NT2/D1 (cell line): ENCODE measurements at regions not wholly inside any gene's neighbourhood (a gene's known extent, or its start where the extent isn't known, plus 50 kb on each side); places are given as distances from the start of the nearest gene placed in this dataset.

Experiments used
- DNase-seq: peaks from one replicate; pipeline ENCODE4 v3.0.0-alpha.2; 2011; ENCODE audit warnings: low read depth, low spot score
- H3K27me3 ChIP-seq: 2 replicates; pipeline ENCODE4 v1.6.0; 2011; ENCODE audit warnings: mild to moderate bottlenecking; ENCODE audit not compliant: insufficient read length, insufficient read depth
- H3K36me3 ChIP-seq: 2 replicates; pipeline ENCODE4 v1.6.1; 2011; ENCODE audit warnings: mild to moderate bottlenecking, low read length, mixed read lengths; ENCODE audit not compliant: insufficient read depth, insufficient read length
- H3K4me1 ChIP-seq: 2 replicates; pipeline ENCODE4 v1.5.1; 2011; ENCODE audit not compliant: insufficient read depth, insufficient read length
- H3K4me3 ChIP-seq: 2 replicates; pipeline ENCODE4 v1.5.1; 2011; ENCODE audit warnings: low read depth; ENCODE audit not compliant: insufficient read length
- H3K9ac ChIP-seq: 2 replicates; pipeline ENCODE4 v1.6.0; 2011; ENCODE audit warnings: low read depth; ENCODE audit not compliant: insufficient read length
- H3K9me3 ChIP-seq: 2 replicates; pipeline ENCODE4 v1.5.1; 2011; ENCODE audit warnings: mild to moderate bottlenecking, low read length; ENCODE audit not compliant: insufficient read depth
- SUZ12 ChIP-seq: IDR thresholded peaks from 2 replicates; pipeline ENCODE4 v1.6.1; 2011; ENCODE audit not compliant: insufficient read length, insufficient read depth; ENCODE audit errors: extremely low read depth
- YY1 ChIP-seq: IDR thresholded peaks from 2 replicates; pipeline ENCODE4 v1.6.1; 2011; ENCODE audit not compliant: insufficient read length, insufficient read depth
- ZNF274 ChIP-seq: IDR thresholded peaks from 2 replicates; pipeline ENCODE4 v1.6.1; 2011; ENCODE audit warnings: mild to moderate bottlenecking, low read depth, low read length

- no peak overlapping the region for H3K4me3 ChIP-seq
- no peaks in the 10 kb centered on the region for H3K36me3 ChIP-seq
- TF ChIP-seq YY1 (no peak), ZNF274 (no peak), SUZ12 (no peak)
- H3K4me1 ChIP-seq, result no peaks in the 10 kb centered on the region
- no peaks in the 10 kb centered on the region for H3K9me3 ChIP-seq
- no peak for DNase-seq
- H3K9ac ChIP-seq, result no peak overlapping the region
- H3K27me3 ChIP-seq, result no peaks in the 10 kb centered on the region
Observed at GRCh38 chr18:67379981-67380380, 136.5 kb downstream of the DSEL start.

GRCh38 chr18:67376372-67376771, 140.1 kb downstream of the DSEL start:
- no peak overlapping the region for H3K9ac ChIP-seq
- no peaks in the 10 kb centered on the region for H3K27me3 ChIP-seq
- TF ChIP-seq ZNF274, result no peak
- TF ChIP-seq YY1, result no peak
- TF ChIP-seq SUZ12, result no peak
- H3K4me1 ChIP-seq, result no peaks in the 10 kb centered on the region
- H3K36me3 ChIP-seq, result no peaks in the 10 kb centered on the region
- H3K9me3 ChIP-seq, result no peaks in the 10 kb centered on the region
- no peak for DNase-seq
- H3K4me3 ChIP-seq, result no peak overlapping the region

GRCh38 chr18:67373636-67374035, 142.9 kb downstream of the DSEL start:
- no peaks in the 10 kb centered on the region for H3K27me3 ChIP-seq
- no peaks in the 10 kb centered on the region for H3K36me3 ChIP-seq
- TF ChIP-seq YY1 (no peak), ZNF274 (no peak), SUZ12 (no peak)
- no peak for DNase-seq
- H3K4me3 ChIP-seq, result no peak overlapping the region
- H3K9me3 ChIP-seq, result no peaks in the 10 kb centered on the region
- no peak overlapping the region for H3K9ac ChIP-seq
- no peaks in the 10 kb centered on the region for H3K4me1 ChIP-seq

GRCh38 chr18:67367540-67367939, 149.0 kb downstream of the DSEL start:
- Histone ChIP-seq H3K4me3 (no peak overlapping the region), H3K4me1 (no peaks in the 10 kb centered on the region), H3K9ac (no peak overlapping the region), H3K9me3 (no peaks in the 10 kb centered on the region), H3K27me3 (no peaks in the 10 kb centered on the region), H3K36me3 (no peaks in the 10 kb centered on the region)
- TF ChIP-seq SUZ12 (no peak), ZNF274 (no peak), YY1 (no peak)
- DNase-seq, result no peak

- DNase-seq, result no peak
- no peak for TF ChIP-seq ZNF274
- TF ChIP-seq SUZ12, result no peak
- TF ChIP-seq YY1, result no peak
- H3K9me3 ChIP-seq, result no peaks in the 10 kb centered on the region
- H3K9ac ChIP-seq, result no peak overlapping the region
- no peaks in the 10 kb centered on the region for H3K27me3 ChIP-seq
- H3K4me1 ChIP-seq, result no peaks in the 10 kb centered on the region
- H3K36me3 ChIP-seq, result no peaks in the 10 kb centered on the region
- H3K4me3 ChIP-seq, result no peak overlapping the region
Observed at GRCh38 chr18:67363694-67364093, 152.8 kb downstream of the DSEL start.

- DNase-seq, result no peak
- TF ChIP-seq YY1 (no peak), SUZ12 (no peak), ZNF274 (no peak)
- Histone ChIP-seq H3K4me3 (no peak overlapping the region), H3K27me3 (no peaks in the 10 kb centered on the region), H3K36me3 (no peaks in the 10 kb centered on the region), H3K9me3 (no peaks in the 10 kb centered on the region), H3K4me1 (no peaks in the 10 kb centered on the region), H3K9ac (no peak overlapping the region)
Observed at GRCh38 chr18:67362906-67363305, 153.6 kb downstream of the DSEL start.

- H3K36me3 ChIP-seq, result no peaks in the 10 kb centered on the region
- H3K9ac ChIP-seq, result no peak overlapping the region
- no peaks in the 10 kb centered on the region for H3K27me3 ChIP-seq
- no peak for DNase-seq
- no peaks in the 10 kb centered on the region for H3K9me3 ChIP-seq
- TF ChIP-seq SUZ12 (no peak), ZNF274 (no peak), YY1 (no peak)
- no peak overlapping the region for H3K4me3 ChIP-seq
- no peaks in the 10 kb centered on the region for H3K4me1 ChIP-seq
Observed at GRCh38 chr18:67359873-67360838, 156.4 kb downstream of the DSEL start.

- Histone ChIP-seq H3K4me1 (no peaks in the 10 kb centered on the region), H3K9me3 (no peaks in the 10 kb centered on the region), H3K27me3 (no peaks in the 10 kb centered on the region), H3K4me3 (no peak overlapping the region), H3K9ac (no peak overlapping the region), H3K36me3 (no peaks in the 10 kb centered on the region)
- DNase-seq, result no peak
- TF ChIP-seq ZNF274 (no peak), YY1 (no peak), SUZ12 (no peak)
Observed at GRCh38 chr18:67358947-67359346, 157.6 kb downstream of the DSEL start.
